ENCODE measurements at regions not wholly inside any gene's neighbourhood (a gene's known extent, or its start where the extent isn't known, plus 50 kb on each side); places are given as distances from the start of the nearest gene placed in this dataset.

DNA sequence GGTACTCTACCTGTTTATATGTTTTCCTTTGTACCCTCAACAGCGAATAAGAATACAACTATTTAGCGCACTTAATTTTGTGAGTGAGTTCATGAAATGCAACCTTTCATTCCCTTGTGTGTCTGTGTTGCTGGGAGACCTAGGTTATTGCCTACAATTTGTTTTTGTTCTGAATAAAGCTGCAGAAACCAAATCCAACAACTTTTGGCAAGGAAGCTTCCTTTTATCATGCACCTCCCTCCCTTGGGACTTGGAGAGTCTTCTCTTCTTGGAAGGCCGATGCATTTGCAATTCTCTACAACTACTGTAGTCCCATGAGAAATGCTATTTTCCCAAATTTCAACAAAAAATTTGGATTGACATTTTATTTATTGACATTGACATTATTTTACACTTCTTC is 1002.4 kb upstream of the CADM2 start (continued):
- TF ChIP-seq HMGN3 (IDR thresholded peaks at IDR 0.05; ENCODE audit: borderline replicate concordance, extremely low read depth, insufficient read length, low read depth, low read length) = no peak
- no peak for TF ChIP-seq MEF2A (IDR thresholded peaks at IDR 0.05; ENCODE audit: control insufficient read depth, low read depth, low read length)
- TF ChIP-seq ERF (CRISPR knock-in tag; IDR thresholded peaks at IDR 0.05) = no peak
- TF ChIP-seq MCM3 (IDR thresholded peaks at IDR 0.05) = no peak
- TF ChIP-seq ZNF57 (CRISPR knock-in tag; IDR thresholded peaks at IDR 0.05) = no peak
- no peak for TF ChIP-seq PRMT5 (CRISPR knock-in tag; IDR thresholded peaks at IDR 0.05)
- TF ChIP-seq RBM39 (optimal IDR thresholded peaks at IDR 0.05; ENCODE audit: low read depth, low read length) = no peak
- TF ChIP-seq POLR3A (IDR thresholded peaks at IDR 0.05; ENCODE audit: borderline replicate concordance, extremely low read depth, insufficient read depth, insufficient read length) = no peak
- no peak for TF ChIP-seq HMGXB4 (CRISPR knock-in tag; IDR thresholded peaks at IDR 0.05)

- DNase-seq (ENCODE audit: extremely low read depth in 1 of 4, low spot score in 3 of 4) (no peak), FAIRE-seq (no peak), ATAC-seq (no peak)
- H3K27ac ChIP-seq (ENCODE audit: extremely low read depth, low read depth, low read length) = no peak overlapping the region
- H3K4me1 ChIP-seq (replicated peaks in 1 of 2; ENCODE audit: control insufficient read depth in 2 of 2, insufficient read depth in 2 of 2, low read length in 2 of 2) = no peaks in the 10 kb centered on the region
- 2% methylated on average over 6 of the region's 7 CpGs for WGBS (ENCODE audit: insufficient coverage, low coverage, missing lambda C conversion rate)
- TF ChIP-seq PRPF4 (IDR thresholded peaks at IDR 0.05; ENCODE audit: insufficient read depth, low read depth, low read length, poor library complexity, severe bottlenecking) (no peak), PYGO2 (tag; IDR thresholded peaks at IDR 0.05) (no peak), NFE2 (IDR thresholded peaks at IDR 0.05; ENCODE audit: low read depth) (no peak)
- CTCF ChIA-PET (ENCODE audit: low intra/inter-chr PET ratio) = no interaction called here
- no peak overlapping the region for H3K9ac ChIP-seq (ENCODE audit: insufficient read depth in 1 of 2, low read depth in 2 of 2, low read length in 2 of 2)
- BruUV-seq (replicated peaks) = no TSS peak
- H4K20me1 ChIP-seq (replicated peaks; ENCODE audit: control insufficient read depth, insufficient read depth, low read length) = no peaks in the 10 kb centered on the region
- H3K36me3 ChIP-seq (ENCODE audit: control insufficient read depth, insufficient read depth, low read length) = no peaks in the 10 kb centered on the region
- H2AFZ ChIP-seq (ENCODE audit: low read depth, low read length) = no peak overlapping the region
- intact Hi-C loops (cut with micrococcal nuclease) = no loop called here
- H3K9me3 ChIP-seq (replicated peaks; ENCODE audit: control insufficient read depth, insufficient read depth, low read depth, low read length) = no peaks in the 10 kb centered on the region
- H3K79me2 ChIP-seq (ENCODE audit: control insufficient read depth, insufficient read depth, low read length) = no peaks in the 10 kb centered on the region
- H3K9me1 ChIP-seq (ENCODE audit: control insufficient read depth, insufficient read depth, low read length) = no peaks in the 10 kb centered on the region
- no peaks in the 10 kb centered on the region for H3K27me3 ChIP-seq (ENCODE audit: control insufficient read depth in 2 of 2, insufficient read depth in 2 of 2, low read length in 2 of 2)
- no peak overlapping the region for H3K4me3 ChIP-seq
- no peak overlapping the region for H3K4me2 ChIP-seq (ENCODE audit: insufficient read depth, low read length)
- in situ Hi-C loops (cut with MboI) = no loop called here
- POLR2A ChIA-PET = no interaction called here
These were observed 990.4 kb upstream of the CADM2 start for GRCh38 chr3:83968356-83968755.

Measured in K562 (cell line).